Esophagus muscularis mucosa (tissue), 4 donors: ENCODE measurements at regions not wholly inside any gene's neighbourhood (a gene's known extent, or its start where the extent isn't known, plus 50 kb on each side); places are given as distances from the start of the nearest gene placed in this dataset.

Experiments
- CTCF ChIP-seq, 3 experiments: fragments of 200-600 bp in 2 of 3; fragments of 450-650 bp in 1 of 3; sonication (generic) in 2 of 3; IDR thresholded peaks; one replicate each; pipeline ENCODE4 v1.5.1; 2017 to 2019; ENCODE audit warnings: antibody characterized with exemption in 3 of 3, mild to moderate bottlenecking in 2 of 3, moderate library complexity in 1 of 3
- EP300 ChIP-seq: sonication (generic); formaldehyde crosslinking; IDR thresholded peaks from one replicate; pipeline ENCODE4 v1.6.1; 2017; ENCODE audit warnings: antibody characterized with exemption
- POLR2A ChIP-seq: fragments of 450-650 bp; IDR thresholded peaks from one replicate; pipeline ENCODE4 v1.6.1; 2017; ENCODE audit warnings: antibody characterized with exemption, moderate library complexity, mild to moderate bottlenecking, low read depth
- POLR2AphosphoS5 ChIP-seq, 2 donors: sonication (generic); formaldehyde crosslinking; IDR thresholded peaks; one replicate each; pipeline ENCODE4 v1.6.1; 2017; ENCODE audit warnings: antibody characterized with exemption in 2 of 2

GRCh38 chr9:90996154-90997065, 194.8 kb downstream of the SYK start:
- no peak for TF ChIP-seq CTCF (IDR thresholded peaks at IDR 0.05)
- TF ChIP-seq POLR2A: no peak
- no peak for TF ChIP-seq POLR2AphosphoS5 (IDR thresholded peaks at IDR 0.05)
- TF ChIP-seq EP300: no peak
